Muscle layer of duodenum (tissue), 2 donors: ENCODE measurements at regions not wholly inside any gene's neighbourhood (a gene's known extent, or its start where the extent isn't known, plus 50 kb on each side); places are given as distances from the start of the nearest gene placed in this dataset.

Experiments
- H3K27ac ChIP-seq: one replicate; pipeline ENCODE4 v1.7.0; 2013; ENCODE audit warnings: mild to moderate bottlenecking, low read length
- H3K27me3 ChIP-seq: one replicate; pipeline ENCODE4 v1.7.0; 2013; ENCODE audit warnings: low read depth, mild to moderate bottlenecking, control low read depth, low read length
- H3K36me3 ChIP-seq, 2 donors: one replicate each; pipeline ENCODE4 v1.7.0; 2013; ENCODE audit warnings: low read length in 2 of 2, control low read depth in 1 of 2, mild to moderate bottlenecking in 1 of 2; ENCODE audit not compliant: insufficient read depth in 2 of 2, control insufficient read depth in 1 of 2
- H3K4me1 ChIP-seq, 2 donors: one replicate each; pipeline ENCODE4 v1.7.0; 2013; ENCODE audit warnings: low read length in 2 of 2, mild to moderate bottlenecking in 2 of 2, control low read depth in 1 of 2, moderate library complexity in 1 of 2; ENCODE audit not compliant: insufficient read depth in 2 of 2, control insufficient read depth in 1 of 2
- H3K4me3 ChIP-seq, 2 donors: one replicate each; pipeline ENCODE4 v1.7.0; 2013; ENCODE audit warnings: low read length in 2 of 2, low read depth in 1 of 2, mild to moderate bottlenecking in 1 of 2
- H3K9me3 ChIP-seq, 2 donors: one replicate each; pipeline ENCODE4 v1.7.0; 2013; ENCODE audit warnings: low read length in 2 of 2, control low read depth in 1 of 2, mild to moderate bottlenecking in 1 of 2; ENCODE audit not compliant: control insufficient read depth in 1 of 2
- donor health status: healthy.

GRCh38 chr6:121984956-121985355, 414.5 kb upstream of the HSF2 start:
- H3K27me3 ChIP-seq = no peaks in the 10 kb centered on the region

GRCh38 chr6:121993362-121993761, 406.1 kb upstream of the HSF2 start:
- no peaks in the 10 kb centered on the region for H3K36me3 ChIP-seq
- H3K9me3 ChIP-seq = no peaks in the 10 kb centered on the region
- H3K4me3 ChIP-seq = no peak overlapping the region
- no peaks in the 10 kb centered on the region for H3K27me3 ChIP-seq
- no peaks in the 10 kb centered on the region for H3K4me1 ChIP-seq
- no peak overlapping the region for H3K27ac ChIP-seq

More at GRCh38 chr6:121984956-121985355, 414.5 kb upstream of the HSF2 start:
- no peak overlapping the region for H3K27ac ChIP-seq
- H3K36me3 ChIP-seq = no peaks in the 10 kb centered on the region
- H3K9me3 ChIP-seq = peaks cover 0 to 3% of the 10 kb centered on the region in 2 donors
- no peak overlapping the region for H3K4me3 ChIP-seq
- H3K4me1 ChIP-seq = no peaks in the 10 kb centered on the region

- Histone ChIP-seq H3K9me3 (no peaks in the 10 kb centered on the region), H3K27me3 (no peaks in the 10 kb centered on the region), H3K4me1 (no peaks in the 10 kb centered on the region), H3K36me3 (no peaks in the 10 kb centered on the region), H3K27ac (no peak overlapping the region), H3K4me3 (no peak overlapping the region)
Observed at GRCh38 chr6:121994919-121995318, 404.5 kb upstream of the HSF2 start.

GRCh38 chr6:121998631-121999030, 400.8 kb upstream of the HSF2 start:
- Histone ChIP-seq H3K9me3 (no peaks in the 10 kb centered on the region), H3K27ac (no peak overlapping the region), H3K27me3 (no peaks in the 10 kb centered on the region), H3K4me3 (no peak overlapping the region), H3K4me1 (no peaks in the 10 kb centered on the region), H3K36me3 (no peaks in the 10 kb centered on the region)

- H3K27me3 ChIP-seq = no peaks in the 10 kb centered on the region
Observed at GRCh38 chr6:121999456-122000065, 399.9 kb upstream of the HSF2 start.

GRCh38 chr6:122005661-122006060, 393.8 kb upstream of the HSF2 start:
- no peaks in the 10 kb centered on the region for H3K4me1 ChIP-seq
- no peaks in the 10 kb centered on the region for H3K9me3 ChIP-seq
- no peaks in the 10 kb centered on the region for H3K27me3 ChIP-seq
- no peak overlapping the region for H3K4me3 ChIP-seq
- no peaks in the 10 kb centered on the region for H3K36me3 ChIP-seq
- no peak overlapping the region for H3K27ac ChIP-seq

More at GRCh38 chr6:121999456-122000065, 399.9 kb upstream of the HSF2 start:
- Histone ChIP-seq H3K4me1 (no peaks in the 10 kb centered on the region), H3K27ac (no peak overlapping the region), H3K4me3 (no peak overlapping the region), H3K36me3 (no peaks in the 10 kb centered on the region), H3K9me3 (no peaks in the 10 kb centered on the region)

- H3K9me3 ChIP-seq = no peaks in the 10 kb centered on the region
- H3K36me3 ChIP-seq = no peaks in the 10 kb centered on the region
- H3K4me3 ChIP-seq = no peak overlapping the region
- no peak overlapping the region for H3K27ac ChIP-seq
- H3K27me3 ChIP-seq = no peaks in the 10 kb centered on the region
- no peaks in the 10 kb centered on the region for H3K4me1 ChIP-seq
Observed at GRCh38 chr6:122007339-122007738, 392.1 kb upstream of the HSF2 start.

- H3K9me3 ChIP-seq = no peaks in the 10 kb centered on the region
- H3K27me3 ChIP-seq = no peaks in the 10 kb centered on the region
- no peaks in the 10 kb centered on the region for H3K4me1 ChIP-seq
- no peak overlapping the region for H3K4me3 ChIP-seq
- no peak overlapping the region for H3K27ac ChIP-seq
- H3K36me3 ChIP-seq = no peaks in the 10 kb centered on the region
Observed at GRCh38 chr6:122008101-122008999, 391.1 kb upstream of the HSF2 start.

GRCh38 chr6:122009000-122009350, 390.5 kb upstream of the HSF2 start:
- no peaks in the 10 kb centered on the region for H3K36me3 ChIP-seq
- H3K9me3 ChIP-seq = no peaks in the 10 kb centered on the region
- no peak overlapping the region for H3K4me3 ChIP-seq
- H3K27ac ChIP-seq = no peak overlapping the region
- no peaks in the 10 kb centered on the region for H3K4me1 ChIP-seq
- no peaks in the 10 kb centered on the region for H3K27me3 ChIP-seq

GRCh38 chr6:122012578-122012977, 386.9 kb upstream of the HSF2 start:
- H3K36me3 ChIP-seq = no peaks in the 10 kb centered on the region
- H3K4me3 ChIP-seq = no peak overlapping the region
- H3K27me3 ChIP-seq = no peaks in the 10 kb centered on the region
- H3K9me3 ChIP-seq = no peaks in the 10 kb centered on the region
- no peaks in the 10 kb centered on the region for H3K4me1 ChIP-seq
- no peak overlapping the region for H3K27ac ChIP-seq

- Histone ChIP-seq H3K4me3 (no peak overlapping the region), H3K27ac (no peak overlapping the region), H3K36me3 (no peaks in the 10 kb centered on the region)
Observed at GRCh38 chr6:122014961-122015360, 384.5 kb upstream of the HSF2 start.

More at GRCh38 chr6:122014961-122015360, 384.5 kb upstream of the HSF2 start:
- no peaks in the 10 kb centered on the region for H3K4me1 ChIP-seq
- H3K27me3 ChIP-seq = no peaks in the 10 kb centered on the region
- H3K9me3 ChIP-seq = no peaks in the 10 kb centered on the region
